Occipital lobe (tissue), 1 donor: ENCODE measurements at regions not wholly inside any gene's neighbourhood (a gene's known extent, or its start where the extent isn't known, plus 50 kb on each side); places are given as distances from the start of the nearest gene placed in this dataset.
"Not testable (repeated sequence)": the region's sequence is repeated elsewhere in the genome, so short reads cannot be mapped to it uniquely, and the experiment has no call there.

Experiments used
- DNase-seq: peaks from one replicate; lab custom pipeline; 2025; lab: John Stamatoyannopoulos, UW

DNA sequence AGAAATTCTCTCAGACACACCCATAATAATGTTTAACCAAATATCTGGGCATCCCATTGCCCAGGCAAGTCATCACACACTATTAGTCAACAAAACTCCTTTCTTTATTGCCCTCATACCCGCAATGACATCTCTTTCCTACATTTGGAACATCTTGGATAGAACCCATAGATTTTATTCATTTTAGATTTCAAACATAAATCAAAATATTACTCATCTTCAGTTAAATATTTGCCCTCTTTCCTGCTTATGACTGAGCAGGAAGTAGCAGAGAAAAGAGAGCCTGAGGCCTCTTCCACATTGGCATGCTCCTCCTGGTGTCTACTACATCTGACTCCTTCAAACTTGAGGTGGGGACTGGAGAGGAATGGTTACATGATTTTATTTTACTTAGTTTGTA is 592.0 kb downstream of the CHSY3 start:
- DNase-seq = no peak

DNA sequence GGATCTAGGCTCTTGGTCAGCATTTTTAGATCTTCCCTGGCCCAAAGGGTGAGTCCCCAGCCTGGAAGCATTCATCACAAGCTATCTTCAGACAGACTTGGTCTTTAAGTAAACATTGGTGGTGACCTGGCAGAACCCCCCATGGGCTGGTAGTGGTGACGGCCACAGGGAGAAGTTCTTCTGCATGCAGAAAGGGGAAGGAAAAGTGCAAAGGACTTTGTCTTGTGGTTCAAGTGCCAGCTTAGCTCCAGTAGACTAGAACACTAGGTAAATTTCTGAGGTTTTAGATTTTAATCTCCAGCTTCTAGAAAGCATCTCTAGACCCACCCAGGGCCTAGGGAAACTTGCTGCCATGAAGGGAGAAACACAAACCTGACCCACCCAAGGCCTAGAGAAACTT is 584.0 kb downstream of the CHSY3 start:
- DNase-seq = no peak

GRCh38 chr5:130479045-130479804 is 575.0 kb downstream of the CHSY3 start:
- DNase-seq = no peak

GRCh38 chr5:130476325-130476724 is 572.1 kb downstream of the CHSY3 start:
- no peak for DNase-seq

- no peak for DNase-seq
These were observed 558.3 kb downstream of the CHSY3 start for GRCh38 chr5:130462516-130462915.

- DNase-seq = no peak
These were observed 550.9 kb downstream of the CHSY3 start for GRCh38 chr5:130455175-130455574.

GRCh38 chr5:130452744-130453143 is 548.5 kb downstream of the CHSY3 start:
- no peak for DNase-seq

DNA sequence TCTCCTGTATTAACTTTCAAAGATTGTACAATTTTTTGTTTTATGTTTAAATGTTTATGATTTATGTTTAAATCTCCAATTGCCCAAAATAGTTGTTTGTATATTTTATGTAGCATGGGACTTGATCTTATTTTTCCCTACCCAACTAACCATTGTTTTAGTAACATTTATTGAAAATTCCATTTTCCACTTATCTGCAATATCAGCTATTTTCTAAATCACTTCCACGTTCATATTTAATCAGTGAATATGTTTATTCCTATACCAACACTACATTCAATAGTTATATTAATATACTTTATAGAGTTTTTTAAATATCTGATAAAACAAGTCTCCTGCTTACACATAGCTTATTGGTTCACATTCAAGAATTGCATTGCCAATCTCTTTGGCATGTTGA is 532.2 kb downstream of the CHSY3 start:
- DNase-seq = no peak

DNA sequence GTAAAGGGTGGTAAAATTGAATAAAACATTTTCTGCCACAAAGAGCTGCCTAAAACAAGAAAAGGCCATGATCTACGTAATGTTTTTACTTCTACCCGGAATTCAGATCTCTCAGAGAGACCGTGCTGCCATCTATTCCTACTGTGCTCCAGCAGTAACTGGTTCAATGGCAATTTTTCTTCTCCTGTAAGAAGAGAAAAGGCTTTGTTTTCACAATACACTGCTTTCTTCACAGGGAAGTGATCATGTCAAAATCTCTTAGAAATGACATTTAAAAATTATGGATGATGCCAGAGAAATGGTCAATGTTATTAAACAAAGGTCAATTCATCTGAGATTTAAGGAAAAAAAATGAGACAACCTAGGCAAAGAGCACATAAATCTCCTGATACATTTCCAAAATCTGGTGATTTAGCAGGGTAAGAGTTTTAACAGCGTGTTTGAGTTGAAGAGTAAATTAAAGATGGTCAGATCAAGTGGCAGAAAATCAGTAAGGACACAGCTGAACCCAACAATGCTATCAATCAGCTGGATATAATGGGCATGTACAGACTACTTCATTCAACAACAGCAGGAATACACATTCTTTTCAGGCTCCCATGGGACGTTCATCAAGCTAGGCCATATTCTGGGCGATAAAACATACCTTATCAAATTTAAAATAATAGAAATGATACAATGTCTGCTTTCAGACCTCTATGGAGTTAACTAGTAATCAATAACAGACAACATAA is 523.1 kb downstream of the CHSY3 start:
- DNase-seq = no peak

GRCh38 chr5:130425424-130425823 is 521.2 kb downstream of the CHSY3 start:
- no peak for DNase-seq

DNA sequence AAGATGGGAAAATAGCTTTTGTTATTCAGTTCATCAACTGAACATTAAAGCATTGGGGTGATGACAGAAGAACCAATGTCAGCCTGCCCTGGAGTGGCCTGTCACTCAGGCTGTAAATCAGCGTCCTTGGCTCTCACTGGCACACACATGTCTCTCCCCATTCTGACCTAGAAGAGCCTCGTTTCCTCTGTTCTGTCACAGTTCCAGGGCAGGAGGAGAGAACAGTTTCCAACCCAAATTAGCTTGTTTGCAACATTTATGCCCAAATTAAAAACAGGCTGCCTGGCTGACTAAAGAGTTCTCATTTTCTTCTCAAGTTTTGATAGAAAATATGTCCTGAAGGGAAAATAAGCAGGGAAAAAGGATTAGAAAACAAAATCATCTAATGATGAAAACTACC is 520.1 kb downstream of the CHSY3 start:
- DNase-seq = no peak

DNA sequence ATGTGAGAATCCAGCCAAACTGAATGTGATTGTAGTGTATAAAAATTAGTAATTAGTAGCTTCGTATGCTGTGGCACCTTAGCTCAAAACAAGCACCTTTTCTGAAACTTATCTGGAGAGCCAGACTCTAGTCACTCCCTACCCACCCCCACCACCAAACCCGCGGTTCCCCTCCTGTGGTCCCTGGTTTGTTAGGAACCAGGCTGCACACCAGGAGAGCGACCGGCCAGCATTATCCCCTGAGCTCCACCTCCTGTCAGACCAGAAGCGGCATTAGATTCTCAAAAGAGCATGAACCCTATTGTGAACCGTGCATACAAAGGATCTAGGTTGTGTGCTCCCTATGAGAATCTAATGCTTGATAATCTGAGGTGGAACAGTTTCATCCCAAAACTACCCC is 498.6 kb downstream of the CHSY3 start:
- DNase-seq = no peak

GRCh38 chr5:130400091-130400490 is 495.8 kb downstream of the CHSY3 start:
- no peak for DNase-seq

DNA sequence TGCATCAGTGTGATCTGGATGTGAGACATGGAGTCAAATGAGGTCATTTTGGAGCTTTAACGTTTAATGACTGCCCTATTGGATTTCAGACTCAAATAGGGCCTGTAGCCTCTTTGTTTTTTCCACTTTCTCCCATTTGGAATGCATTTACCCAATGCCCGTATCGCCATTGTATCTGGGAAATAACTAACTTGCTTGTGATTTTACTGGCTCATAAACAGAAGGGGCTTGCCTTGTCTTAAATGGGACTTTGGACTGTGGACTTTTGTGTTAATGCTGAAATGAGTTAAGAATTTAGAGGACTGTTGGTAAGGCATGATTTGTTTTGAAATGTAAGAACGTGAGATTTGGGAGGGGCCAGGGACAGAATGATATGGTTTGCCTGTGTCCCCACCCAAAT is 494.6 kb downstream of the CHSY3 start:
- DNase-seq = no peak

GRCh38 chr5:130397727-130398126 is 493.5 kb downstream of the CHSY3 start:
- DNase-seq = not testable (repeated sequence)

- DNase-seq = no peak
These were observed 492.9 kb downstream of the CHSY3 start for GRCh38 chr5:130397132-130397531.

DNA sequence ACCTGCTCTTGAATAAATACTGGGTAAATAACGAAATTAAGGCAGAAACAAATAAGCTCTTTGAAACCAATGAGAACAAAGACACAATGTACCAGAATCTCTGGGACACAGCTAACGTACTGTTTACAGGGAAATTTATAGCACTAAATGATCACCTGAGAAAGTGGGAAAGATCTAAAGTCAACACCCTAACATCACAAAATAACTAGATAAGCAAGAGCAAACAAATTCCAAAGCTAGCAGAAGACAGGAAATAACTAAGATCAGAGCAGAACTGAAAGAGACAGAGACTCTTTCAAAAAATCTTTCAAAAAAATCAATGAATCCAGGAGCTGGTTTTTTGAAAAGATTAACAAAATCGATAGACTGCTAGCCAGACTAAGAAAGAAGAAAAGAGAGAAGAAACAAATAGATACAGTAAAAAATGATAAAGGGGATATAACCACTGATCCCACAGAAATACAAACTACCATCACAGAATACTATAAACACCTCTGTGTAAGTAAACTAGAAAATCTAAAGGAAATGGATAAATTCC is 487.5 kb downstream of the CHSY3 start:
- DNase-seq = not testable (repeated sequence)

GRCh38 chr5:130386155-130386554 is 481.9 kb downstream of the CHSY3 start:
- no peak for DNase-seq

- no peak for DNase-seq
These were observed 481.4 kb downstream of the CHSY3 start for GRCh38 chr5:130385656-130386055.

GRCh38 chr5:130365956-130366355 is 461.7 kb downstream of the CHSY3 start:
- DNase-seq = no peak

DNA sequence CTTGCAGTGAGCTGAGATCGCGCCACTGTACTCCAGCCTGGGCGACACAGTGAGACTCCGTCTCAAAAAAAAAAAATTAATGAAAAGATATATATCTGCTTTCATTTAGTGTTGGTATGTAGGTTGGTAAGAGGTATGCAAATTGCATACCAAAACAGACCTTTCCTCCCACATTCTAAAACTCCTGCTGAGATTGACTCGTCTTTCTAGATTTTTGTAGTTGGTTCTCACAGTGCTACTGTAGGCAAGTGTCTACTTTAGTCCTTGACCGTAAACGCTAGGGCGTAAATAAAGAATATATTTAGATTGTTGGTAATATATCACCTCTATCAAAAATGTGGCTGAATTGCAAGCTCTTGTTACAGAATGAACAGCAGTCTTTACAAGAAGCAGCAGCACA is 445.9 kb downstream of the CHSY3 start:
- DNase-seq = no peak

GRCh38 chr5:130337179-130337888 is 433.1 kb downstream of the CHSY3 start:
- DNase-seq = no peak
